HL-60 (cell line): ENCODE measurements at regions not wholly inside any gene's neighbourhood (a gene's known extent, or its start where the extent isn't known, plus 50 kb on each side); places are given as distances from the start of the nearest gene placed in this dataset.

ENCODE experiments used
- DNase-seq, 2 experiments: peaks; one replicate each; pipeline ENCODE4 v3.0.0-alpha.2; 2010 to 2020; ENCODE audit warnings: low read depth in 1 of 2, low spot score in 1 of 2
- H3K27ac ChIP-seq: fragments of 250-450 bp; sonication (Bioruptor Pico); replicated peaks from 2 replicates; pipeline ENCODE4 v1.5.1; 2020; ENCODE audit warnings: mild to moderate bottlenecking, moderate library complexity
- H3K27me3 ChIP-seq: fragments of 250-450 bp; sonication (Bioruptor Pico); 2 replicates; pipeline ENCODE4 v1.5.1; 2021; ENCODE audit warnings: mild to moderate bottlenecking, moderate library complexity; ENCODE audit not compliant: insufficient read depth, poor library complexity, severe bottlenecking
- H3K4me3 ChIP-seq: replicated peaks from 2 replicates; pipeline ENCODE4 v1.5.1; 2011; ENCODE audit warnings: mild to moderate bottlenecking, control low read depth, low read length; ENCODE audit not compliant: insufficient read depth
- GABPA ChIP-seq: IDR thresholded peaks from 2 replicates; pipeline ENCODE4 v1.6.1; 2012; ENCODE audit warnings: low read depth
- POLR2AphosphoS5 ChIP-seq: IDR thresholded peaks from 2 replicates; pipeline ENCODE4 v1.6.1; 2012; ENCODE audit warnings: low read depth
- SPI1 ChIP-seq: IDR thresholded peaks from 2 replicates; pipeline ENCODE4 v1.6.1; 2012; ENCODE audit warnings: low read depth, mild to moderate bottlenecking, borderline replicate concordance
- TF ChIP-seq, protein P1 (sequence below): IDR thresholded peaks from one replicate; pipeline ENCODE4 v1.5.1; 2011; ENCODE audit warnings: low read length, control low read depth, inconsistent platforms; ENCODE audit not compliant: insufficient read depth
- TF ChIP-seq, protein P2 (sequence below): IDR thresholded peaks from 2 replicates; pipeline ENCODE4 v1.6.1; 2012; ENCODE audit warnings: low read depth; ENCODE audit not compliant: insufficient replicate concordance

- Histone ChIP-seq H3K4me3 (no peak overlapping the region), H3K27ac (no peak overlapping the region), H3K27me3 (no peaks in the 10 kb centered on the region)
- DNase-seq = no peak
- TF ChIP-seq, protein P1, sequence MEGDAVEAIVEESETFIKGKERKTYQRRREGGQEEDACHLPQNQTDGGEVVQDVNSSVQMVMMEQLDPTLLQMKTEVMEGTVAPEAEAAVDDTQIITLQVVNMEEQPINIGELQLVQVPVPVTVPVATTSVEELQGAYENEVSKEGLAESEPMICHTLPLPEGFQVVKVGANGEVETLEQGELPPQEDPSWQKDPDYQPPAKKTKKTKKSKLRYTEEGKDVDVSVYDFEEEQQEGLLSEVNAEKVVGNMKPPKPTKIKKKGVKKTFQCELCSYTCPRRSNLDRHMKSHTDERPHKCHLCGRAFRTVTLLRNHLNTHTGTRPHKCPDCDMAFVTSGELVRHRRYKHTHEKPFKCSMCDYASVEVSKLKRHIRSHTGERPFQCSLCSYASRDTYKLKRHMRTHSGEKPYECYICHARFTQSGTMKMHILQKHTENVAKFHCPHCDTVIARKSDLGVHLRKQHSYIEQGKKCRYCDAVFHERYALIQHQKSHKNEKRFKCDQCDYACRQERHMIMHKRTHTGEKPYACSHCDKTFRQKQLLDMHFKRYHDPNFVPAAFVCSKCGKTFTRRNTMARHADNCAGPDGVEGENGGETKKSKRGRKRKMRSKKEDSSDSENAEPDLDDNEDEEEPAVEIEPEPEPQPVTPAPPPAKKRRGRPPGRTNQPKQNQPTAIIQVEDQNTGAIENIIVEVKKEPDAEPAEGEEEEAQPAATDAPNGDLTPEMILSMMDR = no peak
- TF ChIP-seq SPI1 = no peak
- no peak for TF ChIP-seq POLR2AphosphoS5
- no peak for TF ChIP-seq GABPA
- TF ChIP-seq, protein P2, sequence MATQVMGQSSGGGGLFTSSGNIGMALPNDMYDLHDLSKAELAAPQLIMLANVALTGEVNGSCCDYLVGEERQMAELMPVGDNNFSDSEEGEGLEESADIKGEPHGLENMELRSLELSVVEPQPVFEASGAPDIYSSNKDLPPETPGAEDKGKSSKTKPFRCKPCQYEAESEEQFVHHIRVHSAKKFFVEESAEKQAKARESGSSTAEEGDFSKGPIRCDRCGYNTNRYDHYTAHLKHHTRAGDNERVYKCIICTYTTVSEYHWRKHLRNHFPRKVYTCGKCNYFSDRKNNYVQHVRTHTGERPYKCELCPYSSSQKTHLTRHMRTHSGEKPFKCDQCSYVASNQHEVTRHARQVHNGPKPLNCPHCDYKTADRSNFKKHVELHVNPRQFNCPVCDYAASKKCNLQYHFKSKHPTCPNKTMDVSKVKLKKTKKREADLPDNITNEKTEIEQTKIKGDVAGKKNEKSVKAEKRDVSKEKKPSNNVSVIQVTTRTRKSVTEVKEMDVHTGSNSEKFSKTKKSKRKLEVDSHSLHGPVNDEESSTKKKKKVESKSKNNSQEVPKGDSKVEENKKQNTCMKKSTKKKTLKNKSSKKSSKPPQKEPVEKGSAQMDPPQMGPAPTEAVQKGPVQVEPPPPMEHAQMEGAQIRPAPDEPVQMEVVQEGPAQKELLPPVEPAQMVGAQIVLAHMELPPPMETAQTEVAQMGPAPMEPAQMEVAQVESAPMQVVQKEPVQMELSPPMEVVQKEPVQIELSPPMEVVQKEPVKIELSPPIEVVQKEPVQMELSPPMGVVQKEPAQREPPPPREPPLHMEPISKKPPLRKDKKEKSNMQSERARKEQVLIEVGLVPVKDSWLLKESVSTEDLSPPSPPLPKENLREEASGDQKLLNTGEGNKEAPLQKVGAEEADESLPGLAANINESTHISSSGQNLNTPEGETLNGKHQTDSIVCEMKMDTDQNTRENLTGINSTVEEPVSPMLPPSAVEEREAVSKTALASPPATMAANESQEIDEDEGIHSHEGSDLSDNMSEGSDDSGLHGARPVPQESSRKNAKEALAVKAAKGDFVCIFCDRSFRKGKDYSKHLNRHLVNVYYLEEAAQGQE = no peak
These were observed 316.9 kb downstream of the KCNN2 start for GRCh38 chr5:114678778-114679177.

GRCh38 chr5:114665551-114665950 lies 303.7 kb downstream of the KCNN2 start:
- no peak overlapping the region for H3K4me3 ChIP-seq
- H3K27ac ChIP-seq = no peak overlapping the region
- no peak for TF ChIP-seq SPI1
- TF ChIP-seq, protein P1 = no peak
- TF ChIP-seq, protein P2 = no peak
- TF ChIP-seq POLR2AphosphoS5 = no peak
- no peak for TF ChIP-seq GABPA
- no peaks in the 10 kb centered on the region for H3K27me3 ChIP-seq
- no peak for DNase-seq

GRCh38 chr5:114660791-114661190 lies 298.9 kb downstream of the KCNN2 start:
- H3K27me3 ChIP-seq = no peaks in the 10 kb centered on the region
- DNase-seq = no peak
- H3K4me3 ChIP-seq = no peak overlapping the region
- TF ChIP-seq, protein P2 = no peak
- TF ChIP-seq, protein P1 = no peak
- TF ChIP-seq POLR2AphosphoS5 (no peak), SPI1 (no peak)
- no peak overlapping the region for H3K27ac ChIP-seq
